ENCODE measurements at regions not wholly inside any gene's neighbourhood (a gene's known extent, or its start where the extent isn't known, plus 50 kb on each side); places are given as distances from the start of the nearest gene placed in this dataset.

DNA sequence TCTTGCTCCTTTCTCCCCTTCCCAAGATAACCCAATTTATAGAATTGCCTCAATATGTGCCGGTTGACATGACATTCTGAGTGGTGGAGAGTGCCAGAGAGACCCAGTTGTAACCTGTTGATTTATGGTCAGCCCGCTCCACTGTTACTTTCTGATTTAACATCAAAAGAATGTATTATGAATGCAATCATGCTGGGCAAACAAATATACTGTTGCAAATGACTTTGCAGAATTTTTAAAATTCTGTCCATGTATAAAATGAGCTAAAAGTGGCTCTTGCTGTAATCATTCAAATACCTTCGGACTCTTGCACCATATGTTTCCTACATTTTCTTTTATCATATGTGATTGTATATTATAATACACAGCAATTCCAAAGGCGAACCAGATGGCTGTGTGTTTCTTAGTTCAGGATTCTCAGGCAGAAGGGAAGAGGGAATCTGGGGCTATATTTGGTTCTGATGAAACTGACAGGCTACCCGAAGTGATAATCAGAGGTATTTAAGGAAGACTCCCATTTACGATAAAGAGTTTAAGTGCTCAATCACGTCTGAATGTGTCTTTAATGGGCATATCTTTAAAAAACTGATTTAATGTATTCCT, 131.7 kb downstream of the CLCN4 start:
- DNase-seq = no peak

GRCh38 chrX:10296576-10296975, 139.8 kb downstream of the CLCN4 start:
- DNase-seq = no peak

DNA sequence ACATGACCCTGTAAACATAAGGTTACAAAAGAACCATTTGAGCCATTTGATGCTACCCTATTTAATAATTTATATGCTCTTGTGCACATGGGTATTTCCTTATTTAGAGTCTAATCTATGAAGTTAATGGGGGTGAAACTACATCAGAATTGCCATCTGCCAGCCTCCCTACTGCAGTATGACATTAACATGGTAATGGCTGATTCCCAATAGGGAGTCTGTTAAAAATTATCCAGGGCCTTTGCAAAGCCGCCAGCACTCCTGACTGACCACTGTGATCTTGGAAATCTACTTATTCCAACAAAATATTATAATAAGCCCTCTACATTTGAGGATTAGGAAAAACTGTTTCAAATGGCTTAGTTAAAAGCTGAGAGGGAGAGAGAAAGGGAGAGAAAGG, 153.7 kb downstream of the CLCN4 start:
- DNase-seq = no peak

DNA sequence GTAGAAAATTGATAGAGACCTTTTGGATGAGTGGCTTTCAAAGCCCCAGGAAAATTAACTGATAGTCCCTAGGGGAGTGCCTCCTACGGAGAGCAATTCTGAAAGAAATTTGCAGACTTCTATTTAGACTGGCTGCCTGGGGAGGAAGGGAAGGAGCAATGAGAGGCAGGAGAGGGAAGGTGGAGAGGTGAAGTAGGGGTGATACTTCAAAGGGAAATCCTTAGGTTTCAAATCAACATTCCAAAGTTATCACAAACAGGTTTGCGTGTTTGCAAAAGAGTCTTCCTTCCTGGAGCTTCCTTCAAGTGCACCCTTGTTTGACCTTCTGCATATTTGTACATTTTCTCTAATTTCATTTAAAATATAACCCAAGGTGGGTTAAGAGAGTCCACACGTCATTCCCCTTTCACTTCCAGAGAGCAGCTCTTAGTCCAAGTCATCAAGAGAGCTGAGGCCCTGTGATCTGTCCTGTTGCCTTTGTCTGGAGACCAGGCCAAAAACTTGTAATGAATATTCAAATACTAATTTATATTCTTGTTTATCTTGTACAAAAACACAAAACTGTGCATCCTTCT, 157.8 kb downstream of the CLCN4 start:
- no peak for DNase-seq

GRCh38 chrX:10325611-10326010, 168.8 kb downstream of the CLCN4 start:
- no peak for DNase-seq

DNA sequence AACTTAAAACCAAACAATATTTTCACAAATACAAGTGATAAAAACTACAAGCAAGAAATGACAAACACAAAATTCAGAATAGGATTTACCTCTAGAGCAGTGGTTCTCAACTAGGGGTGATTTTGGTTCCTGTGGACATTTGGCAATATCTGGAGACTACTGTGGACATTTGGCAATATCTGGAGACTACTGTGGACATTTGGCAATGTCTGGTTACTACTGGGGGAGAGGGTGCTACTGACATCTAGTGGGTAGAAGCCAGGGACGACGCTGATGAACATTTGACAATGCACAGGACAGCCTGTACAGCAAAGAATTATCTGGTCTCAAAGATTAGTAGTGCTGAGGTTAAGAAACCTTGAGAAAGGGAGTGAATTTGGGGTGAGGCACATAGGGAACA, 169.8 kb downstream of the CLCN4 start:
- DNase-seq = no peak

DNA sequence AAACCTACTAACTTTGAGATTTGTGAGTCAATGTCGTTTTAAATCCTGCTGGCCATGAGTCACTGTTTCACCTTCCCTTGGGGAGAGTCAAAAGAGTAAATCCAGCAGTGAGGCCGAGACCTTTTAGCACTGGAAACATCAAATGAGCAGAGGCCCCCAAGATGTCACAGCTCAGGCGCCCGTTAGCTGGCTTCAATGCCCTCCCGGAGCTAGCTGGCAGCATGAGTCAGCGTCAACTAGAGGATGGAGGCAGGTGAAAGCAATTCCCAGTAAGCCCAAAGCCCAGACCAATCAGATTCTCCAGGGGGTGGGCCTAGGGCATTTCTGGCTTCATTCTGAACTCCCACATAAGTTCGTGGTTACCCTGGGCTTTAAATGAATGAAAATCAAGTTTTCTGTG, 170.9 kb downstream of the CLCN4 start:
- no peak for DNase-seq

- DNase-seq = no peak
Observed at GRCh38 chrX:10329984-10330383, 173.2 kb downstream of the CLCN4 start.

DNA sequence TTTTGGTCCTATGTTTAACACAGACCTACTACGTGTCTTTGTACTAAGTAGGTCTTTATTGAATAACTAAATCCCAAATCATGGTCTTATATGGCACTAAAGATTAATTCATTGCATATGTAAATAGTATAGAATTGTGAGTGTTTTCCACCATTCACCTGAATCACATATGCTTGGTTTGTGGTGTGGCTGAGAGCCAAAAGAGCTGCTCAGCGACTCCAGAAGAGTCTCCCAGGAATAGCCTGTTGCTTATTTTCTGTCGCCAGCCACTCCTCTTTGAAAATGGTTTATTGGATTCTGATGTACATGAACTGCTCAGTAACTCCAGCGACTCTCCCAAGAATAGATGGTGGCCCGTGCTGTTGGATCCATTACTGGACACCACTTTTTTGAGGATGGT, 184.5 kb downstream of the CLCN4 start:
- DNase-seq = no peak

GRCh38 chrX:10350221-10350620, 193.4 kb downstream of the CLCN4 start:
- no peak for DNase-seq

DNA sequence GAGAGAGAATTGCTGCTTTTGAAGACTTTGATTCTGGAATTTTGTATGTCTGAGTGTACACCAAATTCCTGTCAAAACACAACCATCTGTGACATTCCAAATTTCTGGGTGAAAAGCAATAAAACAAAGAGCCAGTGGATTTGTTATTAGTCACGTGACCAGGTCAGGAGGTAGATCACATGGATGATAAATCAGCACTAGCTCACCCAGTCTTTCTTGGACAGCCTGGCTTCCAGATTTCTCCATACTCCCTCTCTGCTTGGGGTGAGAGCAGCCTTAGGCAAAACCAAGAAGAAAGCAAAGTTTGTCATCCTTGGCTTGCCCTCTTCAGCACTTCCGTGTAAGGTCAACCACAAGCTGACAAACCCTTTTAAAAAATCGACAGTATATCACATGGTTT, 194.2 kb downstream of the CLCN4 start:
- DNase-seq = no peak

DNA sequence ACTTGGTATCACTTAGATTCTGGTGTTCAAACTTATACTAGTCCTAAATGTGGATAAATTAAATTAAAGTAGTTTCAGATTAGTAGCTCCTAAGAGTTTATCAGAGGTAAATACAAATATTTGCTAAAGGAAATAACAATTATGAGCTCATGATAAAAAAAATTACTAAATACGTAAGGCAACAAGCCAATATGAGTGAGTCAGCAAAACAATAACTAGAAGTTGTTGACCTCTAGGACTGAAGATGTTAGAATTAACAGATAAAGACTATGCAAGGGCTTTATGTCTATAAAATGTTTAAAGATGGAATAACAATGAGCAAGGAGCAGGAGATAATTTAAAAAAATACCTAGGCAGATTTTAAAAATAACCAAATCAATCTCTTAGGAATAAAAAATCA, 195.8 kb downstream of the CLCN4 start:
- DNase-seq = no peak

DNA sequence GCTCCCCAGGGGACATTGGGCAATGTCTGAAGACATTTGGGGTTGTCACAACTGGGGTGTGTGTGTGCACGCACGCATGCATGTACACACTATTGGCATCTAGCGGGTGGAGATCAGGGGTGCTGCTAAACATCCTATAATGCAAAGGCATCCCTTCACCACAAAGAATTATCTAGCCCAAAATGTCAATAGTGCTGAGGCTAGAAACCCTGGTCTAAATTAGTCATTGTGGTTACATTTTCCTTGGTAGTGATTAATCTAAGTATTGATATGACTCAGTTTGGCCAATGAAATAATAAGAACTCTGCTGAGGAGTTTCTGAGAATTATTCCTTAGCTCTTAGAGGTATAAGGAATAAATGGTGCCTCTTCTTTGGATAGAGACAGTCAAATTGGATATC, 200.2 kb downstream of the CLCN4 start:
- no peak for DNase-seq

DNA sequence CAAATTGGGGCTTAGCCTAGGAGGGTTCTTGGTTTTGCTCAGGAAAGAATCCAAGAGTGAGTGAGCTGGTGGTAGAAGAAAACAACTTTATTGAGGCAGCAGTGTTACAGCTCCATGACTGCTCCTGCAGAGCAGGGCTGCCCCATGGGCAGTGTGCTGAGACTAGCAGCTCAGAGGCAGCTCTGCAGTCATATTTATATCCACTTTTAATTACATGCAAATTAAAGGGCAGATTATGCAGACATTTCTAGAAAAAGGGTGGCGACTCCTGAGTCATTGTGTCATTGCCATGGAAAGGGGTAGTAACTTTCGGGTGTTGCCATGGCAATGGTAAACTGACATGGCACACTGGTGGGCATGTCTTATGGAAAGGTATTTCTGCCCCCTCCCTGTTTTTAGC, 202.2 kb downstream of the CLCN4 start:
- no peak for DNase-seq

DNA sequence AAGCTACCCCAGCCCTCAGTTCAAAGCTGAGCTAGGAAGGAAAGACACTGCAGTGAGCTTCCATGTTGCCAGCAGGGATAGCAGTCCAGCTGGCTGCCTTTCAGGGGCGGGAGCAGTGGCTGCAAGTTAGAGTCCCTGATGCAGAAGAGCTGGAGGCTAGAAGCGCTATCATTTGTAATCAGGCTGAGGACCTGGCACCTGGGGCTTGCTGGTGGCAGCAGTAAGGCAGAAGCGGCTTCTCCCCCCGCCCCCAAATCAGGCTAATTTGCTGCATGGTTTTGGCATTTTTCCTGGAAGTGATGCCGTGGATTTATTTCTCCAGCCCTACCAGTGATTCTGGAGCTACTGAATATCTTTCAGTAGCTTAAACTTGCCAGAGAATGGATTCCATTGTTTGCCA, 203.3 kb downstream of the CLCN4 start:
- DNase-seq = peak; percentile 14

- no peak for DNase-seq
Observed at GRCh38 chrX:10365532-10366265, 208.9 kb downstream of the CLCN4 start.

DNA sequence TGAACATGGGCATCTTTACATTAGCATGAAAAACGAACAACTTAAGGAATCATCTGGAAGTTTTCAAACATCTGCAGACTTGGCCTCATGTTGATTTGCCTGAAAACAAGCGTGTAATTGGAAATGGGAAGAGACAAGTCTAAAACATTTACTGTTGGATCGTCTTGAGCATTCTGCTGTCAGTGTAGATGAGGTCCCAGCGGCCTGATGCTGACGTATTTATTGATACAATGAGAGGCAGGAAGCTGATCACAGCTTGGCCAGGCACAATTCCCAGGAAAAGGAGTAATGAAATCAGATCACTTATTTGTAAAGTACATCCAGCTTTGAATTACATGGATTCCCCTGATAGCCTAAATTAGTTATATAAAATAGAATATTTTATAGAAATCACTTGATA, 210.6 kb downstream of the CLCN4 start:
- DNase-seq = peak; percentile 45

DNA sequence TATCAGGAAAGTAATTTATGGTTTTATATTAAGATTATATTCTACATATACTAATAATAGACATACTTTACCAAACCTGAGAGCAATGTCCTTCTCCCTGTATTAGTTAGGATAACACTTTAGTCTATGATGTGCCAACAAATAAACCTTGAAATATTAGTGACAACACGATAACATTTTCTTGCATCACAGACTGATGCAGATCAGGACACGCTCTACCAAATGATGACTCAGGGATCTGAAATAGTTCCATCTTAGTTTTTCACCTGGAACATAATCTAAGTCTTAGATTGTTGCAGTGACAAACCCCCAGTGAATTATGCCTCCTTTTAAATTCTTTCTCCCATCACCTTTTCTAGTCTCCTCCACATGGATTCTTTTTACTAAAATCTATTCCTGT, 214.2 kb downstream of the CLCN4 start:
- no peak for DNase-seq

GRCh38 chrX:10377427-10377826, 220.7 kb downstream of the CLCN4 start:
- no peak for DNase-seq

- peak; percentile 19 for DNase-seq
Observed at GRCh38 chrX:10379878-10380277, 223.1 kb downstream of the CLCN4 start.

DNA sequence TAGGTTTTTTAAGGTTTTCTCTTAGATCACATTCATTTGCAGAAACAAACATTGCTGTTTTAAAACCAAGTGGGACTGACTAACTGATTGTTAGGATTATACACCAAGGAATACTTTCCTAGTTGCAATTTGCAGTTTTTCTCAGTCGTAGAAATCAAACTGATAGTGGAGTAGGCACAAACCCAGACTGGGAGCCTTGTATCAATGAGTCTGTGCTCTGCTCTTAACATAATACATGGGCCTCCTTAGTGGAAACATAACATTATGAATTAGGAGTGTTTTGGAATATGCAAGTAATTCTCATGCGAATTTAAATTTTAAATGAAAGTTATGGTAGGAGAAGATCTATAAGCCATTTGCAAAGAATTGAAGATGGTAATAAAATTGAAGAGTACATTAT, 223.5 kb downstream of the CLCN4 start:
- DNase-seq = no peak

DNA sequence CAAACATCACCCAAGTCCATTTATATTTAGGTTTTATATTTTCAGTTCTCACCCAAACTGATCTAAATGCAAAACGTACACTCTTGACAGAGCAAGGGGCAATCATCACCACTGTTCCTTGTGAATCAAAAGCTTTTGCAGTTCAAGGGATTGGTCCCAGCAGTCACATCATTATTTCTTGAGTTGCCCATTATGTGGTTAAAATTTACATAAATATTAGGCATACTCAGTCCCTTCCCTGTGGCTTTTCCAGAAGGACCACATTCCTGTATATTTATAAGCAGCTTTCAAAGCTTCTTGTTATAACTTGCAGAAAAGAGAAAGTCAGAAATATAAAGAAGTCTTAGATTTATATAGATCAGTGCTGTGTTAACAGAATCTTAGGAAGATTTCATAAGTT, 224.4 kb downstream of the CLCN4 start:
- peak; percentile 31 for DNase-seq

DNA sequence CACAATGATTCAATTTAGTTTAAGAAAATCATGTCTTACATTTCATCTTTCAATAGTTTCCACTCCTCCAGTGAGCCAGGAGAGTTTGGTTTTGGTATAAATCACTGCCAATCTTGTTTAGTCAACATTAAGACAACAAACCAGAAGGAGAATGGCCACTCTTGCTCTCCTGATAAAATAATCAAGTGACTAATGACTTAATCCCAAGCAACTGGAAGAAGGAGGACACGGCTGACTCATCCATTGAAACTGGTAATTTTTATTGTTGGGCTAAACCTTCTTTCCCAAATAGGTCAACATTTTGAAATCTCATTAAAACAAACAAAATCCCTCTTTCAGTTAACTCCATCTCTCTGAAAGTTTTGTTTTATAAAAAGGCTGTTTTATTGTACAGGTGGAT, 230.2 kb downstream of the CLCN4 start:
- no peak for DNase-seq

DNA sequence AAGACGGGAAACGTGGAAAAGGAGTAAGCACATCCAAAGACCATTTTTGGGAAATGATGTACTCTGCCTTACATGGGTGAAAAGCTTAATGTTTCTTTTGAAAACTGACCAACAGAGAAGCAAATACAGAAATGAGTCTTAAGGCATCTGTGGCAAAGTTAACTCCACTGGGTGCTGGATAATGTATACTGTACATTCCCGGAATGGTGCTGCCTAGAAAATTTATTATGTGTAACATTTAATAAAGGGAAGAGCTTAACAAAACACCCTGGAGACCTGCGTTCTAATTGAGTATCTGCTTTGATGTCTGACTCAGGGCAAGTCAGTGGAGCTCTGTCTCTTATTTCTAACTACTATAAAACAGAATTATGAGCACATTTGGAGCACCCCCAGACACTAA, 230.2 kb downstream of the MID1 start:
- no peak for DNase-seq
